ENCODE measurements at regions not wholly inside any gene's neighbourhood (a gene's known extent, or its start where the extent isn't known, plus 50 kb on each side); places are given as distances from the start of the nearest gene placed in this dataset.

DNA sequence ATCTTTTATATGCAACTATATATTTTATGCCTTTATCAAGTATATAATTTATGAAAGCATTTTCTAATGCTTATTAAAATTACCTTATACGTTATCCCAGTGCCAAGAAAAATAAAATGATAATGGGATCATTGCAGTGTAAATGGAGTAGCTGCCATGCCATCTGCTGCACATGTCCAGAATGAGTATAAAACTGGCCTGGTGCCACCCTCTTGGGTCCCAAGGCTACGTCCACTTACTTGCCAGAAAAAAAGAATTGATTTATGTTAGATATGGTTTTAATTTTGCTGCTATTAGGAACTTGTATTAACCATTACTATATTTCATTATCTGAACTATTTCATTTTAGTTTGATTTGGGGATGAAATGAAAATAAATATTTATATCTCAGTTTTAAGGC is 1127.1 kb upstream of the CNTN5 start:
- TF ChIP-seq, protein P1, sequence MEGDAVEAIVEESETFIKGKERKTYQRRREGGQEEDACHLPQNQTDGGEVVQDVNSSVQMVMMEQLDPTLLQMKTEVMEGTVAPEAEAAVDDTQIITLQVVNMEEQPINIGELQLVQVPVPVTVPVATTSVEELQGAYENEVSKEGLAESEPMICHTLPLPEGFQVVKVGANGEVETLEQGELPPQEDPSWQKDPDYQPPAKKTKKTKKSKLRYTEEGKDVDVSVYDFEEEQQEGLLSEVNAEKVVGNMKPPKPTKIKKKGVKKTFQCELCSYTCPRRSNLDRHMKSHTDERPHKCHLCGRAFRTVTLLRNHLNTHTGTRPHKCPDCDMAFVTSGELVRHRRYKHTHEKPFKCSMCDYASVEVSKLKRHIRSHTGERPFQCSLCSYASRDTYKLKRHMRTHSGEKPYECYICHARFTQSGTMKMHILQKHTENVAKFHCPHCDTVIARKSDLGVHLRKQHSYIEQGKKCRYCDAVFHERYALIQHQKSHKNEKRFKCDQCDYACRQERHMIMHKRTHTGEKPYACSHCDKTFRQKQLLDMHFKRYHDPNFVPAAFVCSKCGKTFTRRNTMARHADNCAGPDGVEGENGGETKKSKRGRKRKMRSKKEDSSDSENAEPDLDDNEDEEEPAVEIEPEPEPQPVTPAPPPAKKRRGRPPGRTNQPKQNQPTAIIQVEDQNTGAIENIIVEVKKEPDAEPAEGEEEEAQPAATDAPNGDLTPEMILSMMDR (conservative IDR thresholded peaks at IDR 0.05): no peak
- TF ChIP-seq EZH2 (IDR thresholded peaks at IDR 0.05; ENCODE audit: low read depth): no peak

Data from PC-9 (cell line).